ENCODE measurements at regions not wholly inside any gene's neighbourhood (a gene's known extent, or its start where the extent isn't known, plus 50 kb on each side); places are given as distances from the start of the nearest gene placed in this dataset.

- Histone ChIP-seq H3K9me3 (no peaks in the 10 kb centered on the region), H3K4me1 (no peaks in the 10 kb centered on the region), H3K36me3 (no peaks in the 10 kb centered on the region), H3K27ac (no peak overlapping the region), H3K4me3 (no peak overlapping the region), H3K27me3 (no peaks in the 10 kb centered on the region)
- no peak for DNase-seq
- TF ChIP-seq CTCF (IDR thresholded peaks at IDR 0.05), result no peak
- intact Hi-C loops (cut with DNase I; ENCODE audit: low total_unique reads), result no loop called here
Observed at GRCh38 chr2:48032765-48033164, 126.5 kb upstream of the FBXO11 start.

- no peak for TF ChIP-seq CTCF (IDR thresholded peaks at IDR 0.05)
- H3K9me3 ChIP-seq, result no peaks in the 10 kb centered on the region
Observed at GRCh38 chr2:48034295-48034694, 128.0 kb upstream of the FBXO11 start.

GRCh38 chr2:48036312-48036711, 130.0 kb upstream of the FBXO11 start:
- Histone ChIP-seq H3K36me3 (no peaks in the 10 kb centered on the region), H3K27me3 (no peaks in the 10 kb centered on the region), H3K4me3 (no peak overlapping the region), H3K4me1 (no peaks in the 10 kb centered on the region), H3K9me3 (no peaks in the 10 kb centered on the region), H3K27ac (no peak overlapping the region)
- TF ChIP-seq CTCF (IDR thresholded peaks at IDR 0.05), result no peak
- no peak for DNase-seq
- intact Hi-C loops (cut with DNase I; ENCODE audit: low total_unique reads), result no loop called here

More at GRCh38 chr2:48034295-48034694, 128.0 kb upstream of the FBXO11 start:
- Histone ChIP-seq H3K4me1 (no peaks in the 10 kb centered on the region), H3K4me3 (no peak overlapping the region), H3K27ac (no peak overlapping the region), H3K36me3 (no peaks in the 10 kb centered on the region), H3K27me3 (no peaks in the 10 kb centered on the region)
- no peak for DNase-seq
- intact Hi-C loops (cut with DNase I; ENCODE audit: low total_unique reads), result no loop called here

GRCh38 chr2:48039209-48039990, 133.1 kb upstream of the FBXO11 start:
- no peaks in the 10 kb centered on the region for H3K4me1 ChIP-seq
- no peaks in the 10 kb centered on the region for H3K9me3 ChIP-seq
- H3K36me3 ChIP-seq, result no peaks in the 10 kb centered on the region
- no peak for TF ChIP-seq CTCF (IDR thresholded peaks at IDR 0.05)
- no peak for DNase-seq
- H3K4me3 ChIP-seq, result no peak overlapping the region
- H3K27ac ChIP-seq, result no peak overlapping the region
- intact Hi-C loops (cut with DNase I; ENCODE audit: low total_unique reads), result no loop called here
- no peaks in the 10 kb centered on the region for H3K27me3 ChIP-seq

GRCh38 chr2:48043131-48043700, 136.9 kb upstream of the FBXO11 start:
- DNase-seq, result no peak
- H3K27me3 ChIP-seq, result no peaks in the 10 kb centered on the region
- no peaks in the 10 kb centered on the region for H3K4me1 ChIP-seq
- no peak overlapping the region for H3K27ac ChIP-seq
- no peaks in the 10 kb centered on the region for H3K9me3 ChIP-seq
- no peak for TF ChIP-seq CTCF (IDR thresholded peaks at IDR 0.05)
- H3K4me3 ChIP-seq, result no peak overlapping the region
- no peaks in the 10 kb centered on the region for H3K36me3 ChIP-seq
- intact Hi-C loops (cut with DNase I; ENCODE audit: low total_unique reads), result no loop called here

All from tibial artery (tissue), 4 donors.